K562 (cell line): ENCODE measurements at regions not wholly inside any gene's neighbourhood (a gene's known extent, or its start where the extent isn't known, plus 50 kb on each side); places are given as distances from the start of the nearest gene placed in this dataset.

Experiments used
- ATAC-seq: fragments of 200-7000 bp; cut with Tn5 transposase; 3 replicates; pipeline ENCODE4 v1.9.1; 2020; ENCODE audit warnings: moderate library complexity
- BruUV-seq: library from RNA; stranded (reverse); fragments of 400-500 nt; replicated peaks from 2 replicates; lab custom pipeline; 2021; lab: Mats Ljungman, UMichigan
- CTCF ChIA-PET: fragments of 300-600 bp; formaldehyde crosslinking; extraction: SDS; loops from one replicate; lab custom pipeline; 2021; ENCODE audit warnings: low intra/inter-chr PET ratio; lab: Yijun Ruan, JAX
- POLR2A ChIA-PET: fragments of 300-600, 350-650 bp; sonication (Branson Sonifier 250); formaldehyde crosslinking; extraction: SDS; loops from one replicate; lab custom pipeline; 2021; ENCODE audit warnings: antibody characterized with exemption, inconsistent platforms; lab: Yijun Ruan, JAX
- DNase-seq, 4 experiments: peaks; one replicate each; pipeline versions ENCODE4 v3.0.0 to v3.0.0-alpha.2; 2011 to 2018; ENCODE audit warnings: low spot score in 3 of 4, mixed read lengths in 3 of 4; ENCODE audit errors: extremely low read depth in 1 of 4
- FAIRE-seq: peaks from 2 replicates; lab custom pipeline; 2011; peaks lifted over from hg19 to GRCh38; lab: Jason Lieb, UNC
- H2AFZ ChIP-seq: 2 replicates; pipeline ENCODE4 v1.6.0; 2011; ENCODE audit warnings: low read depth, low read length, control low read depth, inconsistent platforms
- H3K27ac ChIP-seq: fragments of 200-600 bp; 3 replicates; pipeline ENCODE4 v1.8.0; 2011; ENCODE audit warnings: low read depth, mild to moderate bottlenecking, control low read depth, inconsistent platforms, low read length, moderate library complexity, mixed read lengths; ENCODE audit errors: extremely low read depth
- H3K27me3 ChIP-seq, 2 experiments: fragments of 300-600 bp in 1 of 2; 2 replicates in 1 of 2; 3 replicates in 1 of 2; pipeline versions ENCODE4 v1.6.0 to v1.8.0; 2011; ENCODE audit warnings: inconsistent platforms in 2 of 2, low read length in 2 of 2, mild to moderate bottlenecking in 1 of 2, mixed read lengths in 1 of 2, moderate library complexity in 1 of 2; ENCODE audit not compliant: control insufficient read depth in 2 of 2, insufficient read depth in 2 of 2
- H3K36me3 ChIP-seq: fragments of 300-600 bp; 3 replicates; pipeline ENCODE4 v1.8.0; 2011; ENCODE audit warnings: mild to moderate bottlenecking, low read length, inconsistent platforms; ENCODE audit not compliant: control insufficient read depth, insufficient read depth
- H3K4me1 ChIP-seq, 2 experiments: fragments of 200-600 bp in 1 of 2; replicated peaks in 1 of 2; 2 replicates in 1 of 2; 3 replicates in 1 of 2; pipeline versions ENCODE4 v1.5.1 to v1.8.0; 2011; ENCODE audit warnings: inconsistent platforms in 2 of 2, low read length in 2 of 2, mild to moderate bottlenecking in 1 of 2, mixed read lengths in 1 of 2, moderate library complexity in 1 of 2; ENCODE audit not compliant: control insufficient read depth in 2 of 2, insufficient read depth in 2 of 2
- H3K4me2 ChIP-seq: 2 replicates; pipeline ENCODE4 v1.6.1; 2011; ENCODE audit warnings: low read length, control low read depth, inconsistent platforms, mixed read lengths; ENCODE audit not compliant: insufficient read depth
- H3K4me3 ChIP-seq: fragments of 200-600 bp; sonication (generic), shearing (Covaris generic); 2 replicates; pipeline ENCODE4 v1.5.1; 2016; ENCODE audit warnings: control low read depth, inconsistent platforms
- H3K79me2 ChIP-seq: fragments of 200-600 bp; 3 replicates; pipeline ENCODE4 v1.8.0; 2011; ENCODE audit warnings: low read length, inconsistent platforms; ENCODE audit not compliant: control insufficient read depth, insufficient read depth
- H3K9ac ChIP-seq, 2 experiments: 2 replicates each; pipeline versions ENCODE4 v1.6.0 to v1.6.1; 2011; ENCODE audit warnings: low read depth in 2 of 2, low read length in 2 of 2, control low read depth in 1 of 2, inconsistent platforms in 1 of 2, mild to moderate bottlenecking in 1 of 2, mixed read lengths in 1 of 2; ENCODE audit not compliant: insufficient read depth in 1 of 2
- H3K9me1 ChIP-seq: one replicate; pipeline ENCODE4 v1.6.0; 2011; ENCODE audit warnings: inconsistent platforms, mild to moderate bottlenecking, low read length, moderate library complexity; ENCODE audit not compliant: control insufficient read depth, insufficient read depth
- H3K9me3 ChIP-seq: replicated peaks from 2 replicates; pipeline ENCODE4 v1.5.1; 2011; ENCODE audit warnings: low read depth, low read length, inconsistent platforms; ENCODE audit not compliant: control insufficient read depth, insufficient read depth
- H4K20me1 ChIP-seq: replicated peaks from 2 replicates; pipeline ENCODE4 v1.6.1; 2011; ENCODE audit warnings: low read length, inconsistent platforms, mixed read lengths; ENCODE audit not compliant: control insufficient read depth, insufficient read depth
- CLOCK ChIP-seq: fragments of 250-450 bp; sonication (Bioruptor Pico); IDR thresholded peaks from 2 replicates; pipeline ENCODE4 v1.4.0; 2020; ENCODE audit warnings: mild to moderate bottlenecking, moderate library complexity, borderline replicate concordance
- GATAD2B ChIP-seq: fragments of 450-650 bp; IDR thresholded peaks from 2 replicates; pipeline ENCODE4 v1.6.1; 2017; ENCODE audit warnings: mild to moderate bottlenecking, borderline replicate concordance
- HDAC8 ChIP-seq: fragments of 450-650 bp; IDR thresholded peaks from 2 replicates; pipeline ENCODE4 v1.6.1; 2016; ENCODE audit warnings: mild to moderate bottlenecking, missing genetic modification characterization, moderate library complexity, missing compliant biosample characterization
- NCOR1 ChIP-seq: fragments of 450-650 bp; IDR thresholded peaks from 2 replicates; pipeline ENCODE4 v1.6.1; 2016; ENCODE audit warnings: mild to moderate bottlenecking, moderate library complexity
- NFE2 ChIP-seq: IDR thresholded peaks from 2 replicates; pipeline ENCODE4 v1.6.1; 2014; ENCODE audit warnings: antibody characterized with exemption, low read depth
- NR2F6 ChIP-seq: fragments of 450-650 bp; formaldehyde crosslinking; IDR thresholded peaks from 2 replicates; pipeline ENCODE4 v1.4.0; 2020; ENCODE audit warnings: mild to moderate bottlenecking
- SAFB ChIP-seq: fragments of 200-400 bp; formaldehyde crosslinking; IDR thresholded peaks from 2 replicates; pipeline ENCODE4 v1.6.1; 2017; ENCODE audit warnings: low read depth, low read length, borderline replicate concordance
- SMAD4 ChIP-seq: fragments of 250-450 bp; sonication (Bioruptor Pico); conservative IDR thresholded peaks from 2 replicates; pipeline ENCODE4 v1.8.0; 2021; ENCODE audit warnings: inconsistent platforms, mild to moderate bottlenecking, moderate library complexity
- SREBF1 ChIP-seq: fragments of 150-350 bp; IDR thresholded peaks from 2 replicates; pipeline ENCODE4 v1.6.1; 2014; ENCODE audit warnings: antibody characterized with exemption, low read depth, low read length, borderline replicate concordance
- ZC3H11A ChIP-seq: IDR thresholded peaks from 2 replicates; pipeline ENCODE4 v1.6.1; 2012; ENCODE audit warnings: low read depth, low read length, improper control_type of control experiment
- ZFPM2 ChIP-seq: fragments of 250-450 bp; sonication (Bioruptor Pico); IDR thresholded peaks from 2 replicates; pipeline ENCODE4 v1.5.1; 2022; ENCODE audit warnings: mild to moderate bottlenecking
- ZKSCAN1 ChIP-seq: fragments of 150-350 bp; IDR thresholded peaks from 2 replicates; pipeline ENCODE4 v1.6.1; 2016; ENCODE audit warnings: low read depth, low read length
- WGBS: fragments of 100-300 bp; shearing (Covaris generic); methylation state at CpG from one replicate; pipeline ENCODE4 v1.1.6; 2016; ENCODE audit warnings: low coverage, mixed read lengths; ENCODE audit not compliant: insufficient coverage; ENCODE audit errors: missing lambda C conversion rate; 5-methylcytosine and 5-hydroxymethylcytosine counted together
- in situ Hi-C: fragments of 300-500 bp; cut with MboI; formaldehyde crosslinking; loops from 4 replicates; pipeline ENCODE4 v1.15.0; 2018; ENCODE audit warnings: inconsistent platforms, mixed read lengths
- intact Hi-C: fragments of 100-400 bp; cut with micrococcal nuclease; formaldehyde crosslinking; loops from 2 replicates; pipeline ENCODE4 v1.14.2; 2022

- Histone ChIP-seq H3K79me2 (no peaks in the 10 kb centered on the region), H3K4me3 (no peak overlapping the region), H4K20me1 (no peaks in the 10 kb centered on the region), H3K4me2 (no peak overlapping the region), H3K9ac (no peak overlapping the region), H3K4me1 (no peaks in the 10 kb centered on the region), H3K27ac (no peak overlapping the region), H3K9me1 (no peaks in the 10 kb centered on the region), H3K27me3 (no peaks in the 10 kb centered on the region), H3K9me3 (no peaks in the 10 kb centered on the region), H3K36me3 (no peaks in the 10 kb centered on the region), H2AFZ (no peak overlapping the region)
- TF ChIP-seq SREBF1: no peak
- TF ChIP-seq SMAD4: no peak
- no peak for TF ChIP-seq HDAC8 (tag)
- no peak for TF ChIP-seq GATAD2B
- TF ChIP-seq NCOR1: no peak
- TF ChIP-seq ZFPM2: no peak
- no peak for TF ChIP-seq CLOCK (CRISPR knock-in tag)
- TF ChIP-seq ZKSCAN1: no peak
- no peak for TF ChIP-seq NR2F6 (CRISPR knock-in tag)
- TF ChIP-seq NFE2: no peak
- TF ChIP-seq SAFB: no peak
- no peak for TF ChIP-seq ZC3H11A
- FAIRE-seq: no peak
- POLR2A ChIA-PET: no interaction called here
- BruUV-seq: no TSS peak
- in situ Hi-C loops (no loop called here), intact Hi-C loops (no loop called here)
- ATAC-seq: no peak
- WGBS: 0% methylated on average over 1 of the region's 1 CpG
- CTCF ChIA-PET: no interaction called here
- DNase-seq: no peak
Observed at GRCh38 chr12:58616618-58617017, 303.7 kb downstream of the LRIG3 start.
